ENCODE measurements at regions not wholly inside any gene's neighbourhood (a gene's known extent, or its start where the extent isn't known, plus 50 kb on each side); places are given as distances from the start of the nearest gene placed in this dataset.

DNA sequence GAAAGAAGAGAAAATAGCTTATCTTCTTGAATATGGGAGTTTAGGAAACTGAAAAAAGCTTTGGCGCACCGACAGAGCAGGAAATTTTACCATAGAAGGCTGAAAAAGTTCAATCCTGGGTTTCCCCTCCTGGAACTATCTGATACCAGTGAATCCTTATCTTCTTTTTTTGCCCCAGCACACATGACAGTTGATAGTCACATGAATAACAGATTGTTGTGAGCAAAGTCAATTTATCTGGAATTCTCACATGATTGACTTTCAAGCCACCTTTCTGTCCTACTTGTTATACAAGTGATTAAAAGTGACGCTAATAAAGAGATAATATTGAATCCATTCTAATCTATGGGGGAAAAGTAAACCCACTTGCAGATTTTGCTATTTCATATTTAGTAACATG is 365.8 kb upstream of the NPVF start:
- Histone ChIP-seq H3K27ac (no peak overlapping the region), H3K9me3 (replicated peaks in 1 of 3) (no peaks in the 10 kb centered on the region), H3K4me3 (no peak overlapping the region), H3K27me3 (no peaks in the 10 kb centered on the region), H3K4me1 (replicated peaks in 1 of 2) (peaks cover 0 to 14% of the 10 kb centered on the region in 2 donors), H3K36me3 (replicated peaks in 1 of 2) (no peaks in the 10 kb centered on the region)
- DNase-seq: no peak
- intact Hi-C loops (cut with DNase I): no loop called here
- no peak for TF ChIP-seq POLR2A (IDR thresholded peaks at IDR 0.05)
- TF ChIP-seq, protein P1, sequence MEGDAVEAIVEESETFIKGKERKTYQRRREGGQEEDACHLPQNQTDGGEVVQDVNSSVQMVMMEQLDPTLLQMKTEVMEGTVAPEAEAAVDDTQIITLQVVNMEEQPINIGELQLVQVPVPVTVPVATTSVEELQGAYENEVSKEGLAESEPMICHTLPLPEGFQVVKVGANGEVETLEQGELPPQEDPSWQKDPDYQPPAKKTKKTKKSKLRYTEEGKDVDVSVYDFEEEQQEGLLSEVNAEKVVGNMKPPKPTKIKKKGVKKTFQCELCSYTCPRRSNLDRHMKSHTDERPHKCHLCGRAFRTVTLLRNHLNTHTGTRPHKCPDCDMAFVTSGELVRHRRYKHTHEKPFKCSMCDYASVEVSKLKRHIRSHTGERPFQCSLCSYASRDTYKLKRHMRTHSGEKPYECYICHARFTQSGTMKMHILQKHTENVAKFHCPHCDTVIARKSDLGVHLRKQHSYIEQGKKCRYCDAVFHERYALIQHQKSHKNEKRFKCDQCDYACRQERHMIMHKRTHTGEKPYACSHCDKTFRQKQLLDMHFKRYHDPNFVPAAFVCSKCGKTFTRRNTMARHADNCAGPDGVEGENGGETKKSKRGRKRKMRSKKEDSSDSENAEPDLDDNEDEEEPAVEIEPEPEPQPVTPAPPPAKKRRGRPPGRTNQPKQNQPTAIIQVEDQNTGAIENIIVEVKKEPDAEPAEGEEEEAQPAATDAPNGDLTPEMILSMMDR (IDR thresholded peaks at IDR 0.05): no peak
- 82 to 96% (median 91%) methylated on average over 3 of the region's 3 CpGs for WGBS, 4 donors

DNA sequence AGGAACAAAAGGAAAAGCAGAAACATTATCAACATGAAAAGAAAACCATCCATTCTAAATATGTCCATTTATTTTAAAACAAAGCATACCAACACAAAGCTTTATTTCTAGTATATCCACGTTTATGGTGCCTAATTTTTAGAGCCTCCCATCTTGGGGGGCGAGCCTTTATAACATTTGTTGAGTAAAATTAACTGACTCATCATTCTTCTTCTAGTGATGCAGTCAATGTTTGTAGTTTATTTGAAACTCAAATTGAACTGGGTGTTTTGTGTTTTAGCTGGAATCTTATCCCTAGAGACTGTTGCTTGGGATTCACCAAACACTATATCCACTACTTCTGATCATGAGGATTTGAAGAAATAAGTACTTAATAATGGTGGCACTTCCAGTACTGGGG is 366.4 kb upstream of the NPVF start:
- Histone ChIP-seq H3K4me3 (no peak overlapping the region), H3K36me3 (replicated peaks in 1 of 2) (no peaks in the 10 kb centered on the region), H3K27me3 (no peaks in the 10 kb centered on the region), H3K4me1 (replicated peaks in 1 of 2) (peaks cover 0 to 14% of the 10 kb centered on the region in 2 donors), H3K9me3 (replicated peaks in 1 of 3) (no peaks in the 10 kb centered on the region), H3K27ac (no peak overlapping the region)
- 86 to 91% (median 87%) methylated on average over 2 of the region's 2 CpGs for WGBS, 4 donors
- intact Hi-C loops (cut with DNase I): no loop called here
- DNase-seq: no peak
- TF ChIP-seq, protein P1 (IDR thresholded peaks at IDR 0.05): no peak
- TF ChIP-seq POLR2A (IDR thresholded peaks at IDR 0.05): no peak

DNA sequence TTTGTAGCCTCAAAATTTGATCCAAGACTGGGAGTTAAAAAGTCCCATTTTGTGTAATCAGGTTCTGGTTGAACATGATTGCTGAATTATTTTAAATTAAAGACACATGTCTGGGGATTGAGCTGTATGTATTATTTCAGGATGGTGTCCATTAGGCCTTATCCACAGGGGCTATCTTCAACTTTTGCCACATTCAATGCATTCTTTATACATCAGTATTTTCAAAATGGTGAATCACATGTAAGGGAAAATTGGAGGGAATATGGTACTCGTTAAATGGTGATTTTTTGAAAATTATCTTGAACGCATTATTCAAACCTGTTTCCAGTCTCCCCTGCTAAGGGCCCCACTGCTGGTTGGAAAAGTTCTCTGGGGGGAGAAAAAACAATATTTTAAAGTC is 367.7 kb upstream of the NPVF start:
- H3K27me3 ChIP-seq: no peaks in the 10 kb centered on the region
- no peak for DNase-seq
- intact Hi-C loops (cut with DNase I): no loop called here
- TF ChIP-seq, protein P1 (IDR thresholded peaks at IDR 0.05): no peak
- TF ChIP-seq POLR2A (IDR thresholded peaks at IDR 0.05): no peak
- H3K4me1 ChIP-seq (replicated peaks in 1 of 2): peaks cover 0 to 14% of the 10 kb centered on the region in 2 donors
- WGBS, 4 donors: 91 to 98% (median 94%) methylated on average over 2 of the region's 2 CpGs
- no peaks in the 10 kb centered on the region for H3K36me3 ChIP-seq (replicated peaks in 1 of 2)
- H3K9me3 ChIP-seq (replicated peaks in 1 of 3): no peaks in the 10 kb centered on the region
- no peak overlapping the region for H3K27ac ChIP-seq
- no peak overlapping the region for H3K4me3 ChIP-seq

DNA sequence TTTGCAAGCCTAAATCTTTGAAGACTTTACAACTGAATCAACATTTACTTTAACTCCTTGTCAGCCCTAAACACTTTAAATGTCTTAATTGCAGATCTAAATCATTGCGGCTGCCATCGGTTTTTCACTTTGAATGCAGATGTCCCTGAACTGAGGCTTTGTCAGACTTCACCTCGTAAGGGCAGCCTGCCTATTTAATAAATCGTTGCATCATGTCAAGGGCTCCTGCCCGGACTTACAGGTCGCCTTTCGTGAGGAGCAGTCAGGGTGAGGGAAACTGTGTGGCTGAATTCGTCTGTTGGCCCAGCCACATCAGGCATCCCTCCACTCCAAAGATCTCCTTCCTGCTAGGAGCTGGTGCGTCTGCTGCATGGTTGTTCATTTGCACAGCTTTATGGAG is 368.2 kb upstream of the NPVF start:
- Histone ChIP-seq H3K27ac (no peak overlapping the region), H3K4me1 (replicated peaks in 1 of 2) (peaks cover 0 to 14% of the 10 kb centered on the region in 2 donors), H3K4me3 (no peak overlapping the region), H3K27me3 (no peaks in the 10 kb centered on the region), H3K9me3 (replicated peaks in 1 of 3) (no peaks in the 10 kb centered on the region), H3K36me3 (replicated peaks in 1 of 2) (no peaks in the 10 kb centered on the region)
- no peak for TF ChIP-seq POLR2A (IDR thresholded peaks at IDR 0.05)
- TF ChIP-seq, protein P1 (IDR thresholded peaks at IDR 0.05): no peak
- no peak for DNase-seq
- intact Hi-C loops (cut with DNase I): no loop called here
- 47 to 60% (median 57%) methylated on average over 9 of the region's 9 CpGs for WGBS, 4 donors

Data from adrenal gland (tissue), 9 donors.